Stimulated activated CD4-positive, alpha-beta T cell treated with anti-CD3 and anti-CD28 coated beads, Interleukin-2, amount 100 ng/mL, for 48 hours (primary cell): ENCODE measurements at regions not wholly inside any gene's neighbourhood (a gene's known extent, or its start where the extent isn't known, plus 50 kb on each side); places are given as distances from the start of the nearest gene placed in this dataset.
"Not testable (repeated sequence)": the region's sequence is repeated elsewhere in the genome, so short reads cannot be mapped to it uniquely, and the experiment has no call there.

ENCODE experiments used
- DNase-seq, 2 donors: peaks; one replicate each; pipeline ENCODE4 v3.0.0-alpha.2; 2020

GRCh38 chr10:64973391-64973790, 1452.2 kb downstream of the REEP3 start:
- no peak for DNase-seq

DNA sequence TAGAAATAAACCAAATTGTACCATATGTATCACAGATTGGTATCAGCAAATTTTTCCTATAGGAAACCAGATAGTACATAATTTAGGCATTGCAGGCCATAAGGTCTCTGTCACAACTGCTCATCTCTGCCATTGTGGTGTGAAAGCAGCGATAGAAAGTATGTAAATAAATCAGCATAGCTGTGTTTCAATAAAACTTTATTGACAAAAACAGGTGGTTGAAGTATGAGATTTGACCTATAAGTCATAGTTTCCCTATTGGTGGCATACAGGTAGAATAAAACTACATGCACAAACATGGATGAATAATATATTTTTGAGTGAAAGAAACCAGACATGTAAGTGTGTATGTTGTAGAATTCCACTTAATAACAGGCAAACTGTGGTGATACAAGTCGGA, 1454.9 kb downstream of the REEP3 start:
- DNase-seq, result no peak

DNA sequence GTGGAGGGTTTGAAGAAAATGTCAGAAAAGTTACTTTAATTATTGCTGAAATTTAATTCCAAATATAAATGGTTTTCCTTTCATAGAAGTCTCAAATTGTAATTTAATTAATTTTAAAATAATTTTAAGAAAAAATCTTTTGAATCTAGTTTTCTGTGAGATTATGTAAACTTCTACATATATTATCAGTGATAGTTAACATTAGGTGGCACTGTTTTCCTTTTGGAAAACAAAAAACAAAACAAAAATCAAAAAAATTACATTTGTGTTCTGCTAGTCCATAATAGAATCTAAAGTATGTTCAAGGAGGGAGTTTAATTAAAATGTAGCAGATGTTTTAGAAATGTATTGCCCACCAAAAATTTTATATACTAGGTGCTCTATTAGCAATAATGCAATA, 1456.7 kb downstream of the REEP3 start:
- DNase-seq, result no peak

DNA sequence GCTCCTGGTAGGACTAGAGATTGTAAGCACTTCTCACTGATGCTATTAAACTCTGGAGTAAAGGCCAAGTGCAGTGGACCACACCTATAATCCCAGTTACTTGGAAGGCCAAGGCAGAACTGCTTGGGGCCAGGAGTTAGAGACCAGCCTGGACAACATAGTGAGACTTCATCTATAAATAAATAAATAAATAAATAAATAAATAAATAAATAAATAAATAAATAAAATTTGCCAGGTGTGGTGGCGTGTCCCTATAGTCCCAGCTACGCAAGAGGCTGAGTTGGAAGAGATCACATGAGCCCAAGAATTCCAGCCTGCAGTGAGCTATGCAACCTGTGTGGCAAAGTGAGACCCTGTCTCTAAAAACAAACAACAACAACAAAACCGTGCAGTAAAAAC, 1475.7 kb downstream of the REEP3 start:
- no peak for DNase-seq

DNA sequence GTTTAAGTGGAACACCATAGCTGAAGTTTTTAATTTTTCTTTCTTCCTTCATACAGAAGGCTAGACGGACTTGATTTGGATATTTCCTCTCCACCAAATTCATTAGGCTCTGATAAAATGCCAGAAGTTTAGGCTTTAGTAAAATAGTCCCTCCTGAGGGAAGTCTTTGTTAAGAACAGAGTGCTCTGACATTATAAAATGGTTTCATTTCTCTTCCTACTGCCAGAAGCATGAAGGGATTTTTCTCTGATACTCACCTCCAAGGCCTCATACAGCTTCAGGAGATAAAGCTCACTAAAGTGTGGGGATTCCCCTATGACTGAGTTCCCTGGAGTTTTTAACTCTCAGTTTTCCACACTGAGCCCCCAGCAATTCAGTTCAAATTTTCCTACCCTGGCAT, 1489.6 kb downstream of the REEP3 start:
- no peak for DNase-seq

DNA sequence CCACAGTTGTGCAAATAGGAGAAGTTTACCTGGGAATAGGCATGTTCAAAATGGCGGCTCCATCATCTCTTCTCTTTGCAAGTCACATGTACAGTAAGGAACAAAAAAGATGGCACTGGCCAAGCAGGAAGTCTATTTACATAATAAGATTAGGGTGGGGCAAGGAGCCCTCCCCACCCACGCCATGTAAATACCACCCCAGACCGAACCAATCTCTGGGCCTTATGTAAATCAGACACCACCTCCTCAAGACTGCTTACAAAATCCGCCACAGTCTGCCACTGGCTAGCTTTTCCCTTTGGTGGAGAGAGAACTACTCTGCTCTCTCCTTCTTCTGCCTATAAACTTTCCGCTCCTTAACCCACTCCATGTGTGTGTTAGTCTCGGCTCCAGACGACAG, 1496.3 kb downstream of the REEP3 start:
- no peak for DNase-seq

- no peak for DNase-seq
Measured at GRCh38 chr10:65024886-65025285, 1503.7 kb downstream of the REEP3 start.

GRCh38 chr10:65030263-65030662, 1509.1 kb downstream of the REEP3 start:
- DNase-seq, result no peak

DNA sequence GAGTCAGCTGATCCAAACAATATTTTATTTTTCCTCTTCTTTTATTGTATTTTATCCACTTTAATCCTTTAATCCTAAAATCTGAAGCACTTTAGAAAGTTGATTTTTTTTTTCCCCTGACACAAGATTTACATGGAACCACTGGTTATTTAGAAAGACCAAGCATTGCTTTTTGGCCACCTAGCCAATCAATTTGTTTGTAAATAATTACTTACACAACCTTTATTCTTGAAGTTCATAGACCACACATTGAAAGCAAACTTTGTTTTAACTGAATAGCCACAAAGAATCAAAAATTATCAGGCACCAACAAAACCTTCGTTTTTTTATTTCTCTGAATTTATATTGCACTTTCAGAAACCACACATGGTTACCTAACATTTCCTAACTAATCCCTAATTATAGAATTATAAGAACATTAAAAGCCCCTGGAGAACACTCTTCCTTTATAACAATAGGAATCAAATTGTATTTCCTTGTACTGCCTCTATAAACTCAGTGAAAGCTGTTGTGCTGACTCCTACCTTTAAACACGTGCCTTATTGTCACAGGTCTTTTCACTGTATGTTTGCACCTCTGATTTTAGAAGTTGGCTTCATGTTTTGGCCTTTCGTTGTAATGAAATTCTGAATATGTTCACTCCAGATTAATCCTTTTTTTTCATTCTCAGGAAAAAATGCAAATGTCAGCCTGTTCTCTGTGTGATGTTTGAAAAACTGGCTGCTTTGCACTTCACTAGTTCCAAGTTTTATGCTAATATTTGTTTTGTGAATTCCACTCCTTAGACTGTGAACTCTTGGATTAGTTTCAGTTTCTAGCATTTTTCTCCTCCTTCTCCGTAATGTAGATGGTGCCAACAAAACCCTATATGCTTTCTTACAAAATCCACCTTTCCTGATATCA, 1511.9 kb downstream of the REEP3 start:
- no peak for DNase-seq

GRCh38 chr10:65033957-65034356, 1512.8 kb downstream of the REEP3 start:
- DNase-seq, result no peak

GRCh38 chr10:65040796-65041195, 1519.6 kb downstream of the REEP3 start:
- no peak for DNase-seq

DNA sequence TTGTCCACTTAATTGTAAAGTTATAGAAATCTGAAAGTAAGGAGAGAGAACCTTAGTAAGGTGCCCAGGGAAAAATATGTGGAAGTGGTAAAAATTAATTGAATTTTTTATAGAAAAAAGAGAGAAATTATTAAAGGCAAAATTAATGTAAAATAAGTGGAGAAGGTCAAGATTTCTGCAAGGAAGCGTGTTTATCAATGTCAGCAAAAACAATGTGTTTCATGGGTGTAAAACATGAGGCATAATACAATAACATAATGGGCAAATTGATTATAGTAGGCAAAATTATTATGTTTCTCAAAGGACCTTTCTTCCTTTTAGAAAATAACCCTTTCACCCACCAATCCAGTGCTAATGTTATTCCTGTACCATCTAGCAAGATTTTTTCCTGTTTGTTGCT, 1520.1 kb downstream of the REEP3 start:
- no peak for DNase-seq

- DNase-seq, result no peak
Measured at GRCh38 chr10:65042496-65042895, 1521.3 kb downstream of the REEP3 start.

- DNase-seq, result no peak
Measured at GRCh38 chr10:65046831-65047230, 1525.6 kb downstream of the REEP3 start.

DNA sequence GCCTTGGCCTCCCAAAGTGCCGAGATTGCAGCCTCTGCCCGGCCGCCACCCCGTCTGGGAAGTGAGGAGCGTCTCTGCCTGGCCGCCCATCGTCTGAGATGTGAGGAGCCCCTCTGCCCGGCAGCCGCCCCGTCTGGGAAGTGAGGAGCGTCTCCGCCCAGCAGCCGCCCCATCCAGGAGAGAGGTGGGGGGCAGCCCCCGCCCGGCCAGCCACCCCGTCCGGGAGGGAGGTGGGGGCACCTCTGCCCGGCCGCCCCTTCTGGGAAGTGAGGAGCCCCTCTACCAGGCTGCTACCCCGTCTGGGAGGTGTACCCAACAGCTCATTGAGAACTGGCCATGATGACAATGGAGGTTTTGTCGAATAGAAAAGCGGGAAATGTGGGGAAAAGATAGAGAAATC, 1530.9 kb downstream of the REEP3 start:
- DNase-seq, result not testable (repeated sequence)

DNA sequence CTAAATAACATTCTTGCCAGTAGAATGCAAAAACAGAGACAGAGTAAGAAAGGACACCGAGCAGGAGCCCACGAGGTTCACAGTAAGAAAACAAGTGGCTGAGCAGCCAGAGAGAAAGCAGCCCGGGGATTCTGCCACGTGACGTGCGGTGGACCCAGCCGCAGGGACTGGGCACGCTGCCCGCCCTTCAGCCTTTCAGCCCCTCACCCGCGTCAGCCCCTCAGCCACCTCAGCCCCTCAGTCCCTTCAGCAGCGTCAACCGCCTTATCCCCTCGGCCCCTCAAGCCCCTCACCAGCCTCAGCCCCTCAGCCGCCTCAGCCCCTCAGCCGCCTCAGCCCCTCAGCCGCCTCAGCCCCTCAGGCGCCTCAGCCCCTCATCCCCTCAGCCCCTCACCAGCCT, 1532.2 kb downstream of the REEP3 start:
- not testable (repeated sequence) for DNase-seq

GRCh38 chr10:65053831-65054351, 1532.7 kb downstream of the REEP3 start:
- not testable (repeated sequence) for DNase-seq

DNA sequence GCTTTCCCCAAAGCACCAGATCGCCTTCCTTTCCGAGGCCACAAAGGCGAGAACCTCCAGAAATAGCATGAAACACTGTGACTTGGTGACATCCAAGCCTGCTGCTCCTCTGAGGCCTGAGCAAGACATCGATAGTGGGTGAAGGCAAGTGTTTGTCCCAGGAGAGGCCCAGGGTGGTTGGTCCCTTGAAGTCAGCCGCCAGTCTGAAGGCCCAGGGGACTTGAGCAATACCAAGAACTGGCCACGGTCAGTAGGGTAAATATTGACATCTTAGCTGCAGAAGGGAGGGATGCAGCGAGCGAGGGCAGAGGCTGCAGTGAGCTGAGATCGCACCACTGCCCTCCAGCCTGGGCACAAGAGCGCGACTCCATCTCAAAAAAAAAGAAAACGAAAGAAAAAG, 1533.5 kb downstream of the REEP3 start:
- not testable (repeated sequence) for DNase-seq

- no peak for DNase-seq
Measured at GRCh38 chr10:65065278-65065677, 1544.1 kb downstream of the REEP3 start.

DNA sequence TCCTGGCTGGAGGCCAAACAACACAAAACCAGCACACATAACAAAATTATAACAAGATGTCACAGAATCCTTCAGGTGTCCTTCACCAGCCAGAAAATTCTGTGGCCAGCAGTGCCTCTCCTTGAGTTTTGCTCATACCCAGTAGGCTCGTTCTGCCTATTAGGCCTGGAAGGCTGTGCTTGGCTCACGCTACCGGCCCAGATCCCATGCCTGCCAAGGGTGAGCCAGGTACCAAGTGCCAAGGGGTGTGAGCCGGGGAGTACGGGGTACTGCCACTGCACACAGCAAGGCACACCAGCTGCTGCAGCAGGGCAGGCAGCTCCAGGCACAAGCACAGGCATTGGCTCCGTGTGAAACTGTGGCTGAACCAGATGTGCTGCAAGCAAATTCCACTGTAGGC, 1562.0 kb downstream of the REEP3 start:
- DNase-seq, result no peak

DNA sequence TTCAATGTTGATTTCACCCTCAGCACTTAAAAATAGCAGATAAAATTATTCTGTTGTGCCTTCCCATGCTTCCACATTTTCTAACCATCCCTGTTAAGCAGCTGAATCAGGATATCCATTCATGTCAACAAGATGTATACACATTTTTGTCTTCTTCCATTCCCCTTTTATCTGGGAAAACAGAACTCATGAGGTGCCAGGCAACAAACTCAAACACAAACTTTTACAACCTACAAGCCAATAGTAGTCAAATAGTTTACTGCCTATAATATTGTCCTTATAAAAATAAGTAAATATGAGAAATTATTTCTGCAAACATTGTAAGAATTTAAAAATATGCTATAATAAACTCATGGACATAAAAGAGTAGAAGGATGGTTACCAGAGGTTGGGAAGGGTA, 1569.8 kb downstream of the REEP3 start:
- no peak for DNase-seq

DNA sequence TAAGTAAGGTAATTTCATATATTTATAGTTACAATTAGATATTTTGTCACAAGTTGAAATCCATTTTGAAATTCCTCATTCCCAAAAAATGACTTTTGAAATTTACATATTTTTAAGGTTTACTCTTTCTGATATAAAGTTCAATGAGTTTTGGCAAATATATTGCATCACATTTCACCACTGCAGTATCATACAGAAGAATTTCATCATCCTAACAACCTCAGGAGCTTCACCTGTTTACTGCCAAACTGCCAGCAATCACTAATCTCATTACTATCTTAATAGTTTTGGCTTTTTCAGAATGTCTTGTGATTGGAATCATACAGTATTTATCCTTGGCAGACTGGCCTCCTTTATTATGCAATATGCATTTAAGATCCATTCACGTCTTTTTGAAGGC, 1578.9 kb downstream of the REEP3 start:
- DNase-seq, result no peak

DNA sequence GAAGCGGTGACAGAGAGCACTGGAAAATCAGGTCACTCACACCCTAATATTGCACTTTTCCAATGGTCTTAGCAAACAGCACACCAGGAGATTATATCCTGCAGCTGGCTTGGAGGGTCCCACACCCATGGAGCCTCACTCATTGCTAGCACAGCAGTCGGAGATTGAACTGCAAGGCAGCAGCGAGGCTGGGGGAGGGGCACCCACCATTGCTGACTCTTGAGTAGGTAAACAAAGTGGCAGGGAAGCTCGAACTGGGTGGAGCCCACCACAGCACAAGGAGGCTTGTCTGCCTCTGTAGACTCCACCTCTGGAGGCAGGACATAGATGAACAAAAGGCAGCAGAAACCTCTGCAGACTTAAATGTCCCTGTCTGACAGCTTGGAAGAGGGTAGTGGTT, 1579.7 kb downstream of the REEP3 start:
- not testable (repeated sequence) for DNase-seq

- no peak for DNase-seq
Measured at GRCh38 chr10:65110009-65110408, 1588.8 kb downstream of the REEP3 start.

GRCh38 chr10:65111059-65111458, 1589.9 kb downstream of the REEP3 start:
- DNase-seq, result not testable (repeated sequence)
